ENCODE measurements at regions not wholly inside any gene's neighbourhood (a gene's known extent, or its start where the extent isn't known, plus 50 kb on each side); places are given as distances from the start of the nearest gene placed in this dataset.

DNA sequence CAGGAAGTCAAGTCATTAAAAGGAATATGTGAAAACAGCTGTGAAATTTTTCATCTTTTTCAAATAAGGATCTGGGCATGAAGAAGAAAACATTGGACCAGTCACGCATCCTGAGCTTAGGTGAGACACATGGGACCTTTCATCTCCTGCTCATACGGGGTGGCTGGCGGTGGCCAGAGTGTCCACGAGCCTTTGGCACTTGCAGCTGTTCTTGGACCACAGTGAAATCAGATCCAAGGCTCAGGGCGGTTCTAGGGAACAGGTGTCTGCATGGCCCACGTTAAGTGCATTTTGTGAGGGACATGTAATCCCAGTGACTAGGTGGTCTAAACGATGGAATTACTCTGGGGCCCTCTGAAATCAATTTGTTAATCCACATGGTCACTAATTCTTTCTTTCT, 212.7 kb upstream of the COPS8 start:
- TF ChIP-seq, protein P1, sequence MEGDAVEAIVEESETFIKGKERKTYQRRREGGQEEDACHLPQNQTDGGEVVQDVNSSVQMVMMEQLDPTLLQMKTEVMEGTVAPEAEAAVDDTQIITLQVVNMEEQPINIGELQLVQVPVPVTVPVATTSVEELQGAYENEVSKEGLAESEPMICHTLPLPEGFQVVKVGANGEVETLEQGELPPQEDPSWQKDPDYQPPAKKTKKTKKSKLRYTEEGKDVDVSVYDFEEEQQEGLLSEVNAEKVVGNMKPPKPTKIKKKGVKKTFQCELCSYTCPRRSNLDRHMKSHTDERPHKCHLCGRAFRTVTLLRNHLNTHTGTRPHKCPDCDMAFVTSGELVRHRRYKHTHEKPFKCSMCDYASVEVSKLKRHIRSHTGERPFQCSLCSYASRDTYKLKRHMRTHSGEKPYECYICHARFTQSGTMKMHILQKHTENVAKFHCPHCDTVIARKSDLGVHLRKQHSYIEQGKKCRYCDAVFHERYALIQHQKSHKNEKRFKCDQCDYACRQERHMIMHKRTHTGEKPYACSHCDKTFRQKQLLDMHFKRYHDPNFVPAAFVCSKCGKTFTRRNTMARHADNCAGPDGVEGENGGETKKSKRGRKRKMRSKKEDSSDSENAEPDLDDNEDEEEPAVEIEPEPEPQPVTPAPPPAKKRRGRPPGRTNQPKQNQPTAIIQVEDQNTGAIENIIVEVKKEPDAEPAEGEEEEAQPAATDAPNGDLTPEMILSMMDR (IDR thresholded peaks at IDR 0.05; ENCODE audit: insufficient read depth, low read length, poor library complexity, severe bottlenecking), result no peak
- no peak overlapping the region for H3K4me3 ChIP-seq (ENCODE audit: low read depth, low read length)
- no peaks in the 10 kb centered on the region for H3K36me3 ChIP-seq (ENCODE audit: control insufficient read depth, insufficient read depth, low read length)
- no peak for DNase-seq (ENCODE audit: low read depth)
- no peaks in the 10 kb centered on the region for H3K27me3 ChIP-seq (ENCODE audit: control insufficient read depth, insufficient read depth, low read length)

DNA sequence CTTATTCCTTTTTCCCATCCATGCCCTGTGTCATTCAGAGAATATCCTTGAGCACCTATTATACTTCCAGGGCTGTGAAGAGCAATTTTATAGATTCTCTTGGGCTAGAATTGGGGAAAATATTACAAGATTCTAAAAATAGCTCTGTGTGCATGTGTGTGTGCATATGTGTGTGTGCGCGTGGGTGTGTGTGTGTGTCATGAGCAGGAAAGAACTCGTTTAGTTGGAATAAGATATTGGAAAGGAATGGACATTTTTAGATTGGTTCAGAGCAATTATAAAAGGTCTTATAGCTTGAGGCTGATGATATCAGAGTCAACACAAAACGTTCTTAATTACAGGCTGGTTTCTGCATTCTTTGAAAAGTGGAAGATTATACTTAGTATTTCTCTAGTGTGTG, 212.1 kb upstream of the COPS8 start:
- DNase-seq (ENCODE audit: low read depth), result no peak

DNA sequence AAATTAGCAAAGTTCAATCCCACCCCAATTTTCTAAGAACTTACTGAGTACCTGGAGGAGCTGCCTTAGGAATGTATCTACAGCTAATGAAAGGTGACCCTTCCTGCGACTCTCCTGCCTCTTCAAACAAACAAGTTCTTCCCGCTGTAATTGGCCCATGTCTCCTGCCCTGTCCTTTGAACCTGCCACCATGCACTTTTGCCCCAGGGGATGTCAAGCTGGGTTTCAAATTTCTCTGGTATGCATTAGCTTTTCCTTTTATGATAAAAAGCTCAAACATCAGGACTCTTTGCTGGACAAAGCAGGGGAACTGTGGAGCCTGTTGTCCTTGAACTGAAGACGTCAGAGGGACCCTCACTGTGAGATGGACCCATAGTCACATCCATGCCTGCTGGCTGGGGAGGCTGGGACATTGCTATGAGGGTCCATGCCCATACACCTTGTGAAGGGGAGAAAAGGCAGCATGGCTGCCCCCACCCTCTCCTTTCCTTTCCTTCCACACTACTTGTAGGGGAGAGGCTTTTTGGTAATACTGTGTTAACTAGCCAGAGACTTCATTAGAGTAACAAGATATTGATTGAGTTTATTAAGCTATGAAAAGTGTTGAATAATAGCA, 210.7 kb upstream of the COPS8 start:
- H3K27me3 ChIP-seq (ENCODE audit: control insufficient read depth, insufficient read depth, low read length), result no peaks in the 10 kb centered on the region
- H3K4me3 ChIP-seq (ENCODE audit: low read depth, low read length), result no peak overlapping the region
- TF ChIP-seq, protein P1 (IDR thresholded peaks at IDR 0.05; ENCODE audit: insufficient read depth, low read length, poor library complexity, severe bottlenecking), result no peak
- DNase-seq (ENCODE audit: low read depth), result no peak
- no peaks in the 10 kb centered on the region for H3K36me3 ChIP-seq (ENCODE audit: control insufficient read depth, insufficient read depth, low read length)

More for the DNA sequence above, 212.1 kb upstream of the COPS8 start:
- H3K27me3 ChIP-seq (ENCODE audit: control insufficient read depth, insufficient read depth, low read length), result no peaks in the 10 kb centered on the region
- no peaks in the 10 kb centered on the region for H3K36me3 ChIP-seq (ENCODE audit: control insufficient read depth, insufficient read depth, low read length)
- no peak overlapping the region for H3K4me3 ChIP-seq (ENCODE audit: low read depth, low read length)
- TF ChIP-seq, protein P1 (IDR thresholded peaks at IDR 0.05; ENCODE audit: insufficient read depth, low read length, poor library complexity, severe bottlenecking), result no peak

DNA sequence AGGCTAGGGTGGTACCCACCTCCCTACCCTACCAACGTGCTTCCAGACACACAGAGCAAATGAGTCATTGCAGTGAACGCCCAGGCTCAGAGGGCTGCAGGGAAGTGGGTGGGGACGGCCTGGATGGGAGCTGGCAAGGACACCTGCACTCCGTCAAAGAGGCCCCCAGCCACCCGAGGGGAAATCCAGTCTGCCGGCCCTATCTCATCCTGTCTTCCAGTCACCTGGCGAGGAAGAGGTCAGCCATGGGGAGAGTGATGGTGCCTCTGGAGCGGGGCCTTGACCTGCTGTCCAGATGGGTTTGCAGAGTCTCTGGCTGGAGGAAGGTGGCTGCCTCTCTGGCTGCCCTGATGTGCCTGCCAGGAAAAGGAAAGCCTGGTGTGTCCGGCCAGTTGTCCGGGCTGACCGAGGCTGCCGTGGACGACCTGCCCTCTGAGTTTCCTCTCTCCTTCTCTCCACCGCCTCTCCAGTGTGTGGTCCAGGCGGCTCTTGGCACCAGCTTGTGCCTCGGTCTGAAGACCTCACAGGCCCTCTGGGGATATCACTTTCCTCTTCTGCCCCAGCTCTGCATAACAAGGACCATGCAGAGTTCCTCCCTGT, 209.7 kb upstream of the COPS8 start:
- TF ChIP-seq, protein P1 (IDR thresholded peaks at IDR 0.05; ENCODE audit: insufficient read depth, low read length, poor library complexity, severe bottlenecking), result no peak
- Histone ChIP-seq H3K36me3 (ENCODE audit: control insufficient read depth, insufficient read depth, low read length) (no peaks in the 10 kb centered on the region), H3K27me3 (ENCODE audit: control insufficient read depth, insufficient read depth, low read length) (no peaks in the 10 kb centered on the region), H3K4me3 (ENCODE audit: low read depth, low read length) (no peak overlapping the region)
- no peak for DNase-seq (ENCODE audit: low read depth)

DNA sequence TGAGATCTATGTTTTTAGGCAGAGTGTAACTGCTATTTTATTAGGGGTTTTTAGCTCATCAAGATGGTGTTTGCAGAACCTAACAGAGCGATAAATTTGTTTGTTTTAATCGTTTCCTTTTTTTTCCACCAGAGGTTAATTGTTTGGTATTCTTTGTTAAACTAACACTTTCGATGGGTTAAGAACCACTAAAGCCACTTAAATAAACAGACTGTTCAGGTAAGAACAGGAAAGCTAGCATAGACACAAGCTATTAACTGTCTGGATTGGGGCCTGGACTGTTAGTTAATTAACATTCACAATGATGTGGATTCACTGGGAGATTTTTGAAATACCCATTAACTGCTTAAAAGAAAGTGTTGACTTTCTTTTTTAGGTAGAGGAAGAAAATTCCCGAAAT, 209.0 kb upstream of the COPS8 start:
- Histone ChIP-seq H3K27me3 (ENCODE audit: control insufficient read depth, insufficient read depth, low read length) (no peaks in the 10 kb centered on the region), H3K36me3 (ENCODE audit: control insufficient read depth, insufficient read depth, low read length) (no peaks in the 10 kb centered on the region), H3K4me3 (ENCODE audit: low read depth, low read length) (no peak overlapping the region)
- DNase-seq (ENCODE audit: low read depth), result no peak
- TF ChIP-seq, protein P1 (IDR thresholded peaks at IDR 0.05; ENCODE audit: insufficient read depth, low read length, poor library complexity, severe bottlenecking), result no peak

DNA sequence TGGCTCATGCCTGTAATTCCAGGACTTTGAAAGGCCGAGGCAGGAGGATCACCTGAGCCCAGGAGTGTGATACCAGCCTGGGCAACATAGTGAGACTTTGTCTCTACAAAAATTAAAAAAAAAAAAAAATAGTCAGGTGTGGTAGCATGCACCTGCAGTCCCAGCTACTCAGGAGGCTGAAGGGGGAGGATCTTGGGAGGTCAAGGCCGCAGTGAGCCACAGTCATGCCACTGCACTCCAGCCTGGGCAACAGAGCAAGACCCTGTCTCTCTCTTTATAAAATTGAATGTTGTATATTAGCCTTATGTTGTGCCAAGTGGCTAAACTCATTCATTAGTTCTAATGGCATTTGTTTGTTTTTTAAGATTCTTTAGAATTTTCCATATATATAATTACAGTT, 207.7 kb upstream of the COPS8 start:
- Histone ChIP-seq H3K4me3 (ENCODE audit: low read depth, low read length) (no peak overlapping the region), H3K27me3 (ENCODE audit: control insufficient read depth, insufficient read depth, low read length) (no peaks in the 10 kb centered on the region), H3K36me3 (ENCODE audit: control insufficient read depth, insufficient read depth, low read length) (no peaks in the 10 kb centered on the region)
- TF ChIP-seq, protein P1 (IDR thresholded peaks at IDR 0.05; ENCODE audit: insufficient read depth, low read length, poor library complexity, severe bottlenecking), result no peak
- DNase-seq (ENCODE audit: low read depth), result no peak
